GM19452 (cell line): ENCODE measurements at regions not wholly inside any gene's neighbourhood (a gene's known extent, or its start where the extent isn't known, plus 50 kb on each side); places are given as distances from the start of the nearest gene placed in this dataset.

Source experiments
- ATAC-seq: cut with Tn5 transposase; IDR thresholded peaks from one replicate; pipeline ENCODE4 v1.9.1; 2021; ENCODE audit not compliant: unreplicated experiment

DNA sequence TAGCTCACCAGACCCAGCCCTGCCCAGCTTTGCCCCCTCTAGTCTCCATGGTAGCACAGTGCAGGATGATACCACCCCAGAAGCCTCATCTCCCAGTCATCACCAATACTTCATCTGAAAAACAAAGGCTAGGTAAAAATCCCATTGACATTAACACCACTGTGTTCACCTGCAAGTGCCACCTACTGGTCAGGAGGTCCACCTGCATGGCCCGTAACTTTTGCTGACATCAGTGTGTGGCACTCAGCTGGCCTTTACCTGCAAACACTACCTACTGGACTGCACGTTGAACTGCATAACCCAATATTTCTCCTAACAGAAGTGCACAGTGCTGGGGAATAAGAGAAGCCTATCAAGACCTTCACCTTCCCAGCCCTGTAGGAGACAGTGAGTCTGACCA lies 234.7 kb upstream of the ADGRB3 start:
- no peak for ATAC-seq

GRCh38 chr6:68391953-68392352 lies 243.1 kb upstream of the ADGRB3 start:
- no peak for ATAC-seq

GRCh38 chr6:68372991-68373390 lies 262.1 kb upstream of the ADGRB3 start:
- no peak for ATAC-seq

- ATAC-seq: no peak
Measured at GRCh38 chr6:68368845-68369244, 266.2 kb upstream of the ADGRB3 start.

DNA sequence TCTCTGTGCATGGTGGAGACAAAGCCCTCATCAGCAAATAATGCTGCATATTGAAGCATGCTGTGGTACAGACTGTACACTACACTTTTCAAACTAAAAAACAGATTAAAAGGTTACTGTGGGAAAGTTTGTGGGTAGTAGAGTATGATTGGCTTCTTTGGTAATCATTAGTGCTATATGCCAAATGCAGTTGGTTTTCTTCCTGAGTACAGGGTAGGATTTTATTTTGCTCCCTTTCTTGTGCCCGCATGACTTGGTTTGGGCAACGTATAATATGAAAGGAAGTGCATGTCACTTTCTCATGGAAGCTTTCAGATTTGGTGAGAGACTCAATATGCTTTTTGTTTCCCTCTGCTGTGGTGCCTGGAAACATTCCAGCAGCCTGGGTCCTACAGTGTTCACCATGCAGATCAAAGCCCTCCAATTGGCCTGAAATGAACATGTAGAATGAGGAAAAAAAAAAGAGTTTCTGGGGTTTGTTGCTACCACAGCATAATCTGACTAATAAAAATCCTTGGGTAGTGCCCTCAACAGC lies 270.7 kb upstream of the ADGRB3 start:
- no peak for ATAC-seq

DNA sequence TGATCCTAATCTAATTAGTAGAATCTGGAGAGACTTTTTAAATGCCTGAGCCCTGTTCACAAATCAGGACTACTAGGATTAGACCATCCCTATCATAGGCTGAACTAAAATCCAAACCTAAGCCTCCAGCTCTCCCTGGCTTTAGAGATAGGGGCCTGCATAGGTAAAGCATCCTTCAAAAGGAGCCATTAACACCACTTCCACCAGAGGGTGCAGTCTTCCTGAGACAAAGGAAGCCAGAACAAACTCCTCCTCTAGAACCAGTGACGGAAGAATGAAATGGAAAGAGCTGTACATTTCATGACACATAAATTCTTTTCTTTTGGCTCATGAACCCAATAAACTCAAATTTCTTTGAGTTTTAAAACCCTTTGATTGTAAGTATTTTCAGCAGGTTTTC lies 291.2 kb upstream of the ADGRB3 start:
- no peak for ATAC-seq

DNA sequence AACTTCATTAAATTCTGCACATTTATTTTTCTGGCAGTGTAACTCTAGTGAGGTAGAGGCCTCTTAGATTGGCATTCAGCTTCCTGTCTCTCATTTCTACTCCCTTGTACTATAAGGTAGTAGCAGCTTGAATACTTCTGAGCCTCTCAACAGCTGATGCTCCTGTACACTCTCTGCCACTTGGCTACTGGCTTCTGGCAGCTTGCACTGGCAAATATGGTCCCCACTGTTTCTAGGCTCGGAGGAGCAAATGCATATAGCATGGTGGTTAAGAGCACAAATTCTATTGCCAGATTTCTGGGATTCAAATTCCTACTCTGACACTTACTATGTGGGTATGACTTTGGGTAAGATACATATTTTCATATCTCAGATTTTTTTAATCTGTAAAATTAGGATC lies 292.8 kb upstream of the ADGRB3 start:
- no peak for ATAC-seq

- no peak for ATAC-seq
Measured at GRCh38 chr6:68339488-68340131, 295.5 kb upstream of the ADGRB3 start.

GRCh38 chr6:68333442-68333841 lies 301.6 kb upstream of the ADGRB3 start:
- no peak for ATAC-seq

DNA sequence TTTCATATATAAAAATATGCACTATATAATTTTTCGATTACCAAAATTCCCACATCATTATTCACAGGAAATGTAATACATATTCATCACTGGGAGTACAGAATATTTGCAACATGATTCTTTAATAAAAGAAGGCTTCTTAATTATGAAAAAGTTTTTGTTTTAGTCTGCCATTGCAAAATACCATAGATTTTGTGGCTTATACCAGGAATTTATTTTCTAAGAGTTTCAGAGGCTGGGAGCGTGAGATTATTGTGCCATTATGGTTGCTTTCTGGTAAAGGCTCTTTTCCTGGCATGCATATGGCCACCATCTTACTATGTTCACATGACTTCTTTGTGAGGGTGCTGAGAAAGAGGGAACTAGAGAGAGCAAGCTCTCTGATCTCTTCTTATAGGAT lies 306.9 kb upstream of the ADGRB3 start:
- no peak for ATAC-seq

GRCh38 chr6:68326762-68327161 lies 308.3 kb upstream of the ADGRB3 start:
- no peak for ATAC-seq

GRCh38 chr6:68317366-68317765 lies 317.7 kb upstream of the ADGRB3 start:
- no peak for ATAC-seq

DNA sequence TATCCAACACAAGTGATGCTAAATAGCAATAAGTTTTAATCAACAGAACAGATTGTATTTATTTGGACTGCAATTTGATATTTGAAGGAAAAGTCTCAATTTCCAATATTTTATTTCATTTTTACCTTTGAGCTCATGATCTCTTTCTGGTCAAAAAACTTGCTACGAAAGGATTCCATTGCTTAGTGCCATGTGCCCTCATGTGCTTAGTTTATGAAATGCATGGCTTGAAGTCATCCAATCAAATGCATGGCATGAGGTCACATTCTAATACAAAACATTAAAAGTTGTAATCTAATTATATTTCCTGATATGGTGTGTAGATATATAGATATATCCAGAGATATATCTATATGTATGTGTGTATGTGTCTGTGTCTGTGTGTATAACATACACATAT lies 321.2 kb upstream of the ADGRB3 start:
- no peak for ATAC-seq

- no peak for ATAC-seq
Measured at GRCh38 chr6:68307301-68307700, 327.8 kb upstream of the ADGRB3 start.

DNA sequence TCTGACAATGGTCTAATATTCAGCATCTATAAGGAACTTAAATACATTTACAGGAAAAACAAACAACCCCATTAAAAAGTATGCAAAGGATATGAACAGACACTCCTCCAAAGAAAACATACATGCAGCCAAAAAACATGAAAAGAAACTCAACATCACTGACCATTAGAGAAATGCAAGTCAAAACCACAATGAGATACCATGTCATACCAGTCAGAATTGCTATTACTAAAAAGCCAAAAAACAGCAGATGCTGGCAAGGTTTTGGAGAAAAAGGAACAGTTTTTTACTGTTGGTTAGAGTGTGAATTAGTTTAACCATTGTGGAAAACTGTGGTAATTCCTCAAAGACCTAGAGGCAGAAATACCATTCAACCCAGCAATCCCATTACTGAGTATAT lies 339.0 kb upstream of the ADGRB3 start:
- no peak for ATAC-seq

GRCh38 chr6:68282646-68283045 lies 352.4 kb upstream of the ADGRB3 start:
- no peak for ATAC-seq

GRCh38 chr6:68279793-68280557 lies 355.1 kb upstream of the ADGRB3 start:
- ATAC-seq: no peak

DNA sequence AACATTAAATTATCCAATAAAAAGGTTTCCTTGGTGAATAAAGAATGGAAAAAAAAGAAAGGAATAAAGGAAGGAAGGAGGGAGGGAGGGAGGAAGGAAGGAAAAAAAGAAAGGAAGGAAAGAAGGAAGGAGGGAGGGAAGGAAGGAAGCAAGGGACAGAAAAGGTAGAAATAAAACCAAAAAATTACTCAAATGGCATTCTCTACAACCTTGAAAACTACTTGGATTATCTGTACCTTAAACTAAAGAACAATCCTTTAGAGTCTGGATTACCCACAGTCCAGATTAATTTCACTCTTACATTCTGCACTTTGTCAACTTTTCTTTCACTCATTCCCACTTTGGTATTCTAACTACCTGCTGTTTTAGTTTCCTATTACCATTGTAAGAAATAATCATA lies 361.8 kb upstream of the ADGRB3 start:
- ATAC-seq: no peak

GRCh38 chr6:68256391-68256790 lies 378.7 kb upstream of the ADGRB3 start:
- ATAC-seq: no peak

GRCh38 chr6:68252632-68253031 lies 382.4 kb upstream of the ADGRB3 start:
- ATAC-seq: no peak

DNA sequence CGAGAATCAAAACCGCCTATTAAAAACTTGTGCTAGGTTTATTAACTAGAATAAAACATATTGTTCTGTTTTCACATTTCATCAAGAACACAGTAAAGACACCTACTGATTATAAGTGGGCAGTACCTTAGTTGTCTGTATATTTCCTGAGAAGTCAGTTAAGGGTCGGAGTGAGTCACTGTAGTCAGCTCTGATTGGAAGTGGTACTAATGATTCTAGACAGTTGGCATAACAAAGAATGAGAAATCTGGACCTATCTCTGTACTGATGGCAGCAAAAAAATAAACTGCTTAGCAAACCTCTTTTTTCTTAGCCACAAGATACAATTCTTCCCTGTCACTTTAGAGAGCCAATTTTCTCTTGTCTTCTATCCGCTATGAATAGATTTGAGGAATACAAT lies 387.3 kb upstream of the ADGRB3 start:
- no peak for ATAC-seq

DNA sequence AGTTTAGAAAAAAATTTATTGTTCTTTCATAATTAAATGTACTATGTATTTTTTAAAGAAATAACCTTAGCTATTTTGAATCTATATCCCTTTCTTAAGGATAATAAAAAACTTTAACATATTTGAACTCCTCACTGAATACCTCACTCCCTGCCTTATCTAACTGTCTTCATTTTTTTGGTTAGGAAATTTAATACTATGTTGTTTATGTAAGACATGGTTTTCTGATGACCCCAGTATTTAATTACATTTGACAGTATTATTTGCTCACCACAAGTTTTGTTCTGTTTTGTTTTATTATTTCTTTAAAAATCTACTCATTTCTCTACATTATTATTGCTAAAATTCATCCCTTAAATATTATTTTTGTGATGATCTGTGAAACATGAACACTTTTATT lies 394.4 kb upstream of the ADGRB3 start:
- ATAC-seq: no peak

- no peak for ATAC-seq
Measured at GRCh38 chr6:68239034-68239433, 396.0 kb upstream of the ADGRB3 start.
